ENCODE measurements at regions not wholly inside any gene's neighbourhood (a gene's known extent, or its start where the extent isn't known, plus 50 kb on each side); places are given as distances from the start of the nearest gene placed in this dataset.

DNA sequence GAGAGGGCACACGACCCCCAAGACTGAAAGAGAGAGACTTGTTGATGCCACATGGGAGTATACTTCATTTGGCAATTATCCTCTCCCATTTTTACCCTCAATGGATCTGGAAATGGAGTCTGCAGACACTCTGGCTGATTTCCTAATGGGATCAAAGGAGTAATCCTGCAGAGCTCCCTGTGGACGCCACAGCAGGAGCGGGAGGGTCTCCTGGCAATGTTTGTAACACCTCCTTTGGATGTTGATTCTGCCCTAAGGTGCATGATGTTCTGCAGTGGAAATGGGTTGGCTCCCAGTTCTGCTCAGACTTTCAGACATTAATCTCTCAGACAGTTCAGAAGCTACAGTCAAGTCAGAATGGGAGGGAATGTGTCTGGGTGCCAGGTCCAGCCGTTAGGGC is 166.0 kb upstream of the WDR11 start:
- WGBS, 2 experiments (ENCODE audit: extremely low coverage in 1 of 2, insufficient coverage in 1 of 2, insufficient read length in 1 of 2, insufficient replicate concordance in 2 of 2, low coverage in 1 of 2, low lambda C conversion rate in 2 of 2, missing lambda C conversion rate in 1 of 2): 92% methylated on average over 4 of the region's 4 CpGs; no CpG with 5 or more reads in 1 of the 2 experiments
- H2BK120ac ChIP-seq (replicated peaks; ENCODE audit: low read depth, low read length): no peak overlapping the region
- no peaks in the 10 kb centered on the region for H3K27me3 ChIP-seq (replicated peaks in 1 of 4; ENCODE audit: control insufficient read depth in 3 of 4, extremely low read depth in 1 of 4, insufficient read depth in 3 of 4, low read length in 3 of 4)
- H3K23me2 ChIP-seq (ENCODE audit: low read depth, low read length): no peaks in the 10 kb centered on the region
- H4K20me1 ChIP-seq (replicated peaks in 1 of 2; ENCODE audit: control insufficient read depth in 1 of 2, insufficient read depth in 2 of 2, low read length in 2 of 2): no peaks in the 10 kb centered on the region
- no peak overlapping the region for H3K56ac ChIP-seq (replicated peaks; ENCODE audit: insufficient read length, low read depth, low read length)
- no peak for DNase-seq (ENCODE audit: low read depth in 1 of 2, low spot score in 2 of 2)
- no peaks in the 10 kb centered on the region for H3K9me3 ChIP-seq (ENCODE audit: insufficient read depth in 2 of 2, low read depth in 1 of 2, low read length in 1 of 2)
- no peak overlapping the region for H2BK15ac ChIP-seq (ENCODE audit: low read length)
- H2BK12ac ChIP-seq (ENCODE audit: low read depth, low read length): no peak overlapping the region
- no peaks in the 10 kb centered on the region for H3K79me1 ChIP-seq (ENCODE audit: low read depth, low read length)
- H3K4me2 ChIP-seq (ENCODE audit: insufficient read depth in 1 of 2, low read depth in 2 of 2, low read length in 2 of 2): no peak overlapping the region
- H2BK20ac ChIP-seq (ENCODE audit: low read length): no peak overlapping the region
- no peak overlapping the region for H3K9ac ChIP-seq (replicated peaks in 1 of 4; ENCODE audit: extremely low read depth in 1 of 4, low read depth in 3 of 4, low read length in 3 of 4)
- H3K36me3 ChIP-seq (ENCODE audit: control insufficient read depth in 2 of 4, insufficient read depth in 4 of 4, low read length in 3 of 4): no peaks in the 10 kb centered on the region
- no peak overlapping the region for H2BK5ac ChIP-seq (ENCODE audit: low read depth, low read length)
- no peak for TF ChIP-seq RBBP5 (IDR thresholded peaks at IDR 0.05; ENCODE audit: borderline replicate concordance, low read depth, low read length)
- TF ChIP-seq EZH2 (IDR thresholded peaks at IDR 0.05; ENCODE audit: low read depth, low read length, severe bottlenecking): no peak
- no peak for TF ChIP-seq SAP30 (IDR thresholded peaks at IDR 0.05; ENCODE audit: insufficient read depth, insufficient replicate concordance, low read length)
- no peak for TF ChIP-seq POLR2A (IDR thresholded peaks at IDR 0.05; ENCODE audit: control extremely low read depth in 1 of 2, low read depth in 2 of 2, low read length in 2 of 2)
- no peak for TF ChIP-seq JUND (IDR thresholded peaks at IDR 0.05; ENCODE audit: low read length)
- no peak for TF ChIP-seq KDM5A (IDR thresholded peaks at IDR 0.05; ENCODE audit: low read length)
- no peak for TF ChIP-seq EGR1 (IDR thresholded peaks at IDR 0.05; ENCODE audit: borderline replicate concordance, low read depth, low read length)
- no peak for TF ChIP-seq BACH1 (IDR thresholded peaks at IDR 0.05; ENCODE audit: low read length)
- no peak for TF ChIP-seq CHD1 (IDR thresholded peaks at IDR 0.05; ENCODE audit: low read depth, low read length)
- TF ChIP-seq FOSL1 (IDR thresholded peaks at IDR 0.05; ENCODE audit: insufficient read depth, low read depth, low read length): no peak
- TF ChIP-seq SP2 (IDR thresholded peaks at IDR 0.05; ENCODE audit: low read length): no peak
- TF ChIP-seq RFX5 (IDR thresholded peaks at IDR 0.05; ENCODE audit: borderline replicate concordance, low read depth, low read length): no peak
- no peak for TF ChIP-seq RNF2 (IDR thresholded peaks at IDR 0.05; ENCODE audit: borderline replicate concordance, low read depth, low read length, missing control alignments, poor library complexity, severe bottlenecking)
- no peak for TF ChIP-seq PHF8 (conservative IDR thresholded peaks at IDR 0.05; ENCODE audit: low read depth, low read length)
- no peak for TF ChIP-seq CHD2 (IDR thresholded peaks at IDR 0.05; ENCODE audit: low read length)
- H4K8ac ChIP-seq (ENCODE audit: extremely low read depth, insufficient read depth, low read length): no peak overlapping the region
- no peak overlapping the region for H2AK5ac ChIP-seq (ENCODE audit: low read depth, low read length)
- H4K91ac ChIP-seq (replicated peaks; ENCODE audit: insufficient read length, low read length): no peak overlapping the region
- ChIA-PET POLR2A (ENCODE audit: partially characterized antibody) (no interaction called here), CTCF (ENCODE audit: partially characterized antibody) (interaction anchor here (1.2 kb wide), 1 partner anchor 9 kb away, joined by 3 read pairs; no protein-coding TSS in a partner anchor)
- no peak overlapping the region for H3K4me3 ChIP-seq (ENCODE audit: extremely low read depth in 1 of 4, insufficient read depth in 2 of 4, low read depth in 3 of 4, low read length in 4 of 4)
- no peak overlapping the region for H2AFZ ChIP-seq (ENCODE audit: low read length)
- H3K14ac ChIP-seq (ENCODE audit: insufficient read length): no peak overlapping the region
- H3K79me2 ChIP-seq (ENCODE audit: control insufficient read depth in 1 of 2, insufficient read depth in 2 of 2, low read length in 2 of 2): no peaks in the 10 kb centered on the region
- H3K27ac ChIP-seq (ENCODE audit: low read depth, low read length): no peak overlapping the region
- H3K4ac ChIP-seq (replicated peaks; ENCODE audit: insufficient read length, low read depth, low read length): no peak overlapping the region
- no peaks in the 10 kb centered on the region for H3K4me1 ChIP-seq (replicated peaks in 1 of 4; ENCODE audit: control insufficient read depth in 3 of 4, insufficient read depth in 4 of 4, low read length in 3 of 4)
- no peak overlapping the region for H3K23ac ChIP-seq (ENCODE audit: insufficient read length)
- no peak overlapping the region for H4K5ac ChIP-seq (ENCODE audit: insufficient read length, low read depth, low read length)
- H3K18ac ChIP-seq (ENCODE audit: extremely low read depth, low read length): no peak overlapping the region
- FAIRE-seq: no peak

Measured in H1 (cell line).